OCI-LY3 (cell line): ENCODE measurements at regions not wholly inside any gene's neighbourhood (a gene's known extent, or its start where the extent isn't known, plus 50 kb on each side); places are given as distances from the start of the nearest gene placed in this dataset.
"Not testable (repeated sequence)": the region's sequence is repeated elsewhere in the genome, so short reads cannot be mapped to it uniquely, and the experiment has no call there.

Experiments
- CTCF ChIP-seq: fragments of 200-600, 300-600 bp; sonication (generic); IDR thresholded peaks from 2 replicates; pipeline ENCODE4 v1.5.1; 2014; ENCODE audit warnings: antibody characterized with exemption, low read length, low read depth
- EZH2phosphoT487 ChIP-seq: fragments of 200-600 bp; shearing (Covaris generic); IDR thresholded peaks from 2 replicates; pipeline ENCODE4 v1.6.1; 2018; ENCODE audit warnings: antibody characterized with exemption, mixed run types, low read depth

DNA sequence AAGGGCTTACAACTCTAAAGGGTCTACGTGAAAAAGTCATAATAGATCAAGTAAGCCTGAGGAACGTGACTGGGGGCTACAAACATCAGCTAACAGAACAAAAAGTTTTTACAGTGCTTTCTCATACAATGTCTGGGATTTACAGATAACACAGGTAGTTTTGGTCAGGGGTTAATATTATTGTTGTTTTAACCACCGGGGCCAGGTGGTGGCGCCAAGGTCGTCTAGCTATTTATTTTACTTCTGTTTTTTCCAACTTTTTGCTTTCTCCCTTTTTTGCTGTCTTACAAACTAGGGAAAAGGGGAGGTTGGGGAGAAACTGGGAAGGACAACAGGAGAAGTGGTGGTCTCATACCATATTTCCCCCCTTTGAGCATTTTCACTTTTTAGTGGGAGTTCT lies 158.6 kb downstream of the UNC93B1 start:
- TF ChIP-seq CTCF, EZH2phosphoT487: not testable (repeated sequence)
